ENCODE measurements at regions not wholly inside any gene's neighbourhood (a gene's known extent, or its start where the extent isn't known, plus 50 kb on each side); places are given as distances from the start of the nearest gene placed in this dataset.
"Not testable (repeated sequence)": the region's sequence is repeated elsewhere in the genome, so short reads cannot be mapped to it uniquely, and the experiment has no call there.

- in situ Hi-C loops (cut with HindIII; ENCODE audit: low sequenced_read_pairs): no loop called here
Observed at GRCh38 chr2:187003038-187003554, 154.1 kb upstream of the ZSWIM2 start.

- in situ Hi-C loops (cut with HindIII; ENCODE audit: low sequenced_read_pairs): no loop called here
Observed at GRCh38 chr2:187002242-187002641, 153.3 kb upstream of the ZSWIM2 start.

- in situ Hi-C loops (cut with HindIII; ENCODE audit: low sequenced_read_pairs): no loop called here
Observed at GRCh38 chr2:187001248-187001647, 152.3 kb upstream of the ZSWIM2 start.

- in situ Hi-C loops (cut with HindIII; ENCODE audit: low sequenced_read_pairs): no loop called here
Observed at GRCh38 chr2:186995092-186995491, 146.1 kb upstream of the ZSWIM2 start.

- in situ Hi-C loops (cut with HindIII; ENCODE audit: low sequenced_read_pairs): no loop called here
Observed at GRCh38 chr2:186992597-186992996, 143.6 kb upstream of the ZSWIM2 start.

- in situ Hi-C loops (cut with HindIII; ENCODE audit: low sequenced_read_pairs): no loop called here
Observed at GRCh38 chr2:186991766-186992417, 142.9 kb upstream of the ZSWIM2 start.

GRCh38 chr2:186984966-186985365 is 136.0 kb upstream of the ZSWIM2 start:
- in situ Hi-C loops (cut with HindIII; ENCODE audit: low sequenced_read_pairs): loop anchor here (5.0 kb wide), 2 partner anchors 52 to 103 kb away; no protein-coding TSS in a partner anchor

GRCh38 chr2:186984481-186984880 is 135.5 kb upstream of the ZSWIM2 start:
- in situ Hi-C loops (cut with HindIII; ENCODE audit: low sequenced_read_pairs): loop anchor here (5.0 kb wide), 2 partner anchors 53 to 102 kb away; no protein-coding TSS in a partner anchor

GRCh38 chr2:186980787-186981550 is 132.0 kb upstream of the ZSWIM2 start:
- in situ Hi-C loops (cut with HindIII; ENCODE audit: low sequenced_read_pairs): loop anchor here (5.0 kb wide), 2 partner anchors 56 to 99 kb away; no protein-coding TSS in a partner anchor

- in situ Hi-C loops (cut with HindIII; ENCODE audit: low sequenced_read_pairs): loop anchor here (5.0 kb wide), 2 partner anchors 57 to 98 kb away; no protein-coding TSS in a partner anchor
Observed at GRCh38 chr2:186980117-186980442, 131.1 kb upstream of the ZSWIM2 start.

- in situ Hi-C loops (cut with HindIII; ENCODE audit: low sequenced_read_pairs): loop anchor here (5.0 kb wide), 2 partner anchors 58 to 97 kb away; no protein-coding TSS in a partner anchor
Observed at GRCh38 chr2:186979439-186980116, 130.6 kb upstream of the ZSWIM2 start.

- in situ Hi-C loops (cut with HindIII; ENCODE audit: low sequenced_read_pairs): no loop called here
Observed at GRCh38 chr2:186977433-186978045, 128.6 kb upstream of the ZSWIM2 start.

- in situ Hi-C loops (cut with HindIII; ENCODE audit: low sequenced_read_pairs): no loop called here
Observed at GRCh38 chr2:186976329-186976728, 127.4 kb upstream of the ZSWIM2 start.

GRCh38 chr2:186972281-186972970 is 123.5 kb upstream of the ZSWIM2 start:
- in situ Hi-C loops (cut with HindIII; ENCODE audit: low sequenced_read_pairs): no loop called here

GRCh38 chr2:186968277-186968676 is 119.3 kb upstream of the ZSWIM2 start:
- in situ Hi-C loops (cut with HindIII; ENCODE audit: low sequenced_read_pairs): no loop called here

GRCh38 chr2:186966015-186966414 is 117.0 kb upstream of the ZSWIM2 start:
- in situ Hi-C loops (cut with HindIII; ENCODE audit: low sequenced_read_pairs): no loop called here

- in situ Hi-C loops (cut with HindIII; ENCODE audit: low sequenced_read_pairs): no loop called here
Observed at GRCh38 chr2:186962085-186962747, 113.2 kb upstream of the ZSWIM2 start.

GRCh38 chr2:186960241-186960640 is 111.3 kb upstream of the ZSWIM2 start:
- in situ Hi-C loops (cut with HindIII; ENCODE audit: low sequenced_read_pairs): not testable (repeated sequence)

GRCh38 chr2:186959486-186959885 is 110.5 kb upstream of the ZSWIM2 start:
- in situ Hi-C loops (cut with HindIII; ENCODE audit: low sequenced_read_pairs): no loop called here

GRCh38 chr2:186950694-186951093 is 101.7 kb upstream of the ZSWIM2 start:
- in situ Hi-C loops (cut with HindIII; ENCODE audit: low sequenced_read_pairs): no loop called here

All from endothelial cell of hepatic sinusoid (primary cell).